ENCODE measurements at regions not wholly inside any gene's neighbourhood (a gene's known extent, or its start where the extent isn't known, plus 50 kb on each side); places are given as distances from the start of the nearest gene placed in this dataset.

DNA sequence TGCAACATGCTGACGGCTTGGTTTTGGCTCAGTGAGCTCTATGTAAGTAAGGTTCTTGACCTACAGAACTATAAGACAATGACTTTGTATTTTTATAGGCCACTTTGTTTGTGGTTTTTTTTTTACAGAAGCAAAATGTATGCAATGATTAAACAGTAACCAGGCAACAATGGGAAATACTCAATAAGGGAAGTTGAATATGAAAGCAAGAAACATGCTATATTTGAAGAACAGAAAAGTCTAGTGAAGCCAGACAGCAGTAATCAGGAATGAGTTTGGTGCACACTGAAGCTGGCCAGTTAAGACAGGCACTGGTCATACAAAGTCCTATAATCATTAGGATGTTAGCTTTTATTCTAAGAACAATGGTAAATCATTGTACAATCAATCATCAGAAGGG is 1926.8 kb downstream of the NCAM2 start:
- Mint-ChIP-seq H3K4me3 (ENCODE audit: low read depth) (no peak overlapping the region), H3K9me3 (ENCODE audit: low read depth) (peaks cover 5% of the 10 kb centered on the region), H3K4me1 (ENCODE audit: low read depth) (no peaks in the 10 kb centered on the region), H3K27me3 (no peaks in the 10 kb centered on the region), H3K36me3 (ENCODE audit: insufficient read depth) (no peaks in the 10 kb centered on the region), H3K27ac (no peak overlapping the region)
- TF ChIP-seq, protein P1, sequence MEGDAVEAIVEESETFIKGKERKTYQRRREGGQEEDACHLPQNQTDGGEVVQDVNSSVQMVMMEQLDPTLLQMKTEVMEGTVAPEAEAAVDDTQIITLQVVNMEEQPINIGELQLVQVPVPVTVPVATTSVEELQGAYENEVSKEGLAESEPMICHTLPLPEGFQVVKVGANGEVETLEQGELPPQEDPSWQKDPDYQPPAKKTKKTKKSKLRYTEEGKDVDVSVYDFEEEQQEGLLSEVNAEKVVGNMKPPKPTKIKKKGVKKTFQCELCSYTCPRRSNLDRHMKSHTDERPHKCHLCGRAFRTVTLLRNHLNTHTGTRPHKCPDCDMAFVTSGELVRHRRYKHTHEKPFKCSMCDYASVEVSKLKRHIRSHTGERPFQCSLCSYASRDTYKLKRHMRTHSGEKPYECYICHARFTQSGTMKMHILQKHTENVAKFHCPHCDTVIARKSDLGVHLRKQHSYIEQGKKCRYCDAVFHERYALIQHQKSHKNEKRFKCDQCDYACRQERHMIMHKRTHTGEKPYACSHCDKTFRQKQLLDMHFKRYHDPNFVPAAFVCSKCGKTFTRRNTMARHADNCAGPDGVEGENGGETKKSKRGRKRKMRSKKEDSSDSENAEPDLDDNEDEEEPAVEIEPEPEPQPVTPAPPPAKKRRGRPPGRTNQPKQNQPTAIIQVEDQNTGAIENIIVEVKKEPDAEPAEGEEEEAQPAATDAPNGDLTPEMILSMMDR (IDR thresholded peaks at IDR 0.05; ENCODE audit: unreplicated experiment), result no peak
- DNase-seq (ENCODE audit: low spot score, unreplicated experiment), result no peak

DNA sequence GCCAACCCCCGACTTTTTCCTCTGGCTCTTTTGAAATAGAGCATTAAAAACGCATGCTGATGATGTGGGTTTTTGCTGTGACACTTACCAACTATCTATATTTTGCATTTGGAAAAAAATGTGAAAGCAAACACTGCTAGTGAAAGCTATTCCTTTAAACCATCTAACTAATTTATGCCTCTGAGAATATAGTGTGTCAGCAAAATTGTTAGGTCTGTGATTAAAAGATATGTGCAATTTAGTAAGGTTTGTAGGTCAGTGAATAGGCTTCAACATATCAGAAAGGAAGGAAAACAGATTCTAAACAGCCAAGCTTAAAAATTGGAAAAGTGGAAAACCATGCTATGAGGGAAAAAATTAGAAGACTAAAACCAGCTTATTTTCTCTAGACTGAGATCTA is 1929.3 kb downstream of the NCAM2 start:
- no peak overlapping the region for H3K4me3 Mint-ChIP-seq (ENCODE audit: low read depth)
- no peak overlapping the region for H3K27ac Mint-ChIP-seq
- no peaks in the 10 kb centered on the region for H3K36me3 Mint-ChIP-seq (ENCODE audit: insufficient read depth)
- DNase-seq (ENCODE audit: low spot score, unreplicated experiment), result no peak
- no peaks in the 10 kb centered on the region for H3K27me3 Mint-ChIP-seq
- TF ChIP-seq, protein P1 (IDR thresholded peaks at IDR 0.05; ENCODE audit: unreplicated experiment), result no peak
- H3K4me1 Mint-ChIP-seq (ENCODE audit: low read depth), result no peaks in the 10 kb centered on the region
- no peaks in the 10 kb centered on the region for H3K9me3 Mint-ChIP-seq (ENCODE audit: low read depth)

DNA sequence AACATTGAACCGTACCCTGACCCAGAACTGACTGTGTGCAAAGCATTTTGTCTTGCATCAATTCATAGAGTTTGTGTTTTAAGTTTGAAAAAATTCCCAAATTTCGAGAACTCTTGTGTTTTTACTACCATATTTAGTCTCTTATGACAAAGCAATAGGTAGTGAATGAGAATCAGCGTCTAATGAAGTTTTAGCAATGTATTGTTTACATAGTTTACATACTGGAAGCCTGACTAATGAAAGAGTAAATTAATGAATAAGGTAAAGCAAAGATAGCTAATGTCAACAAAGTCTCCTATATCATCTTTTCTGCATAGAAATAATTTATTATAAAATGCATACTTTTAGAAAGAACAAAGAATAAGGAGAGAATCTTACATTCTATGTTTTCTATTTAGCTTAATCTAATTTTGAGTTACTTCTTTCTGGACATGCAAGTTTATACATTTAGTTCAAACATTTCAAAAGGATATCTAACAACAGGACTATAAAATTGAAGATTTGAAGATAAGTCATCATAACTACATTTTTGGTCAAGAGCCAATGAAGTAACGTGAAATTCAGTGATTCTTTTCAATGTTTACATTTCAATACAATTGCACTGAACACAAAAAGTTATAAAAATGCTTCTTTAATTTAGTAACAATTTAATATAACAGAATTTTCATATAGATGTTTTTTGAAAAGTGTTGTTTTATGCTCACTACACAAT is 1943.7 kb downstream of the NCAM2 start:
- H3K9me3 Mint-ChIP-seq (ENCODE audit: low read depth), result peaks cover 5% of the 10 kb centered on the region
- no peak for DNase-seq (ENCODE audit: low spot score, unreplicated experiment)
- no peak overlapping the region for H3K4me3 Mint-ChIP-seq (ENCODE audit: low read depth)
- TF ChIP-seq, protein P1 (IDR thresholded peaks at IDR 0.05; ENCODE audit: unreplicated experiment), result no peak
- no peaks in the 10 kb centered on the region for H3K36me3 Mint-ChIP-seq (ENCODE audit: insufficient read depth)
- no peaks in the 10 kb centered on the region for H3K27me3 Mint-ChIP-seq
- no peak overlapping the region for H3K27ac Mint-ChIP-seq
- peaks cover 13% of the 10 kb centered on the region for H3K4me1 Mint-ChIP-seq (ENCODE audit: low read depth)

DNA sequence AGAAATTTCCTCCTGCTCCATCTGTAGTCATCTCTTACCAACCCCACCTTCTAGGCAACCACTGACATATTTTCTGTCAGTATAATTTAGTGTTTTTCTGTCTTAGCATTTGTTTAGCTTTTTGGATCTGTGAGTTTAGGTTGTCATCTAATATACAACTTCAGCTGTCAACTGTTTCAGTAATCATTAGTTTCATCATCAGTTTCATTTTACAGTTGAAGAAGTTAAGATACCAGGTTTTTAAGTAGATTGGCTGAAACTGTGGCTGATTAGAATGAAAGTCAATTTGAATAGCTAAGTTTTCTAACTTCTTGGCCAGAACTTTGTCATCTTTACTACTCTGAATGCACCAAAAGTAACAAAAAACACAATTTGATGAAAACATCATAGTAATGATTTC is 1957.3 kb downstream of the NCAM2 start:
- H3K4me3 Mint-ChIP-seq (ENCODE audit: low read depth), result no peak overlapping the region
- TF ChIP-seq, protein P1 (IDR thresholded peaks at IDR 0.05; ENCODE audit: unreplicated experiment), result no peak
- no peak overlapping the region for H3K27ac Mint-ChIP-seq
- H3K36me3 Mint-ChIP-seq (ENCODE audit: insufficient read depth), result no peaks in the 10 kb centered on the region
- no peaks in the 10 kb centered on the region for H3K9me3 Mint-ChIP-seq (ENCODE audit: low read depth)
- H3K27me3 Mint-ChIP-seq, result no peaks in the 10 kb centered on the region
- no peak for DNase-seq (ENCODE audit: low spot score, unreplicated experiment)
- no peaks in the 10 kb centered on the region for H3K4me1 Mint-ChIP-seq (ENCODE audit: low read depth)

DNA sequence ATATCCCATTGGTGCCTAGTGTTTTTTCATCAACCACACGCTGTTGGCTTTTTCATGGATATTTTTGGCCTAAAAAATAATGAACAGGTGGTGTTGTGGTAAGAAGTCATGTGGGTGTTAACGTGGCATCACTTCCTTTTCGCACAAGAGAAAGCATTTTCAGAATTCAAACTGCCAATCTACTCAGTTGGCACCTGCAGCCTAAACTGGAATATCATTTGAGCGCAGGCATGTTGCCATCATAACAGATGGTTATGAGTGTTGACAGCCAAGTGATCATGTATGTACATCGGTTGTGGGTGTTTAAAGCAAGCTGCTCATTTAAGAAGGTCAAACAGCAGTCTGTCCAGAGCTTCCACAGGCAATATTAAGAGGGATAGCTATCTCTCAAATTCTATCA is 1963.0 kb downstream of the NCAM2 start:
- Mint-ChIP-seq H3K36me3 (ENCODE audit: insufficient read depth) (no peaks in the 10 kb centered on the region), H3K27me3 (no peaks in the 10 kb centered on the region), H3K27ac (no peak overlapping the region), H3K4me1 (ENCODE audit: low read depth) (no peaks in the 10 kb centered on the region), H3K9me3 (ENCODE audit: low read depth) (no peaks in the 10 kb centered on the region), H3K4me3 (ENCODE audit: low read depth) (no peak overlapping the region)
- TF ChIP-seq, protein P1 (IDR thresholded peaks at IDR 0.05; ENCODE audit: unreplicated experiment), result no peak
- no peak for DNase-seq (ENCODE audit: low spot score, unreplicated experiment)

Data from progenitor cell of endocrine pancreas (in vitro differentiated cells).